ENCODE measurements at regions not wholly inside any gene's neighbourhood (a gene's known extent, or its start where the extent isn't known, plus 50 kb on each side); places are given as distances from the start of the nearest gene placed in this dataset.

DNA sequence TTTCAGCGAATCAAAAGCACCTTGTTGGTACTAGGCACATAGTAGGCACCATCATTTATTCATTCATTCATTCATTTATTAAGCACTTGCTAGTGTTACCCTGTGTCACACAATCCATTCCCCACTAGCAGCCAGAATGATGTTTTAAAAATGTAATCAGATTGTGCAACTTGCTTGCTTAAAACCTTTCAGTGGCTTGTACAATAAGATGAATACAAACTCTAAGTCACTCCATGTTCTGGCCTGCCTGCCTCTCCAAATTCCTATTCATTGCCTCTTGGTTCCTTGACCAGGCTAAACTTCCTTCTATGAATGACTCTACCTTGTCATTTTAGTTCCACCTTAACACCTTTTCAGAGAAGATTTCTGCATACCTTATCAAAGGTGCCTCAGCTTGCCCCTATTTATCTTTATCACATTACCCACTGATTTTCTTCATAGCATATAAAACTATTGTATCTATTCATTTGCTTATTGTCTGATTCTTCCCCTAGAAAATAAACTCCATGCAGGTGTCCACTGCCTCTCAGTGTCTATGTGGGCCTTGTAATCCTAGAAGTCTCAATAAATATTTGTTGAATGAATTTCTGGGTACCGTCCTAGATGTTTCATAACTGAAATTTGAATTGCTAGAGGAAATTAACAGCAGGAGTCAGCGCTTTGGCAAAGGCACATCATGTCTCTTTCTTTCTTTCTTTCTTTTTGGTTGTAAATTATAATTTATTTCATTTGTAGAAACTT, 169.5 kb downstream of the TMEM26 start:
- no peak for TF ChIP-seq SP1 (IDR thresholded peaks at IDR 0.05)
- no peak for TF ChIP-seq SUZ12 (IDR thresholded peaks at IDR 0.05)
- TF ChIP-seq FOXM1 (IDR thresholded peaks at IDR 0.05; ENCODE audit: borderline replicate concordance): no peak
- TF ChIP-seq LEF1 (IDR thresholded peaks at IDR 0.05; ENCODE audit: borderline replicate concordance): no peak
- no peak for TF ChIP-seq L3MBTL2 (conservative IDR thresholded peaks at IDR 0.05)
- TF ChIP-seq ARNT (IDR thresholded peaks at IDR 0.05): no peak
- TF ChIP-seq ELF4 (IDR thresholded peaks at IDR 0.05): no peak
